ENCODE measurements at regions not wholly inside any gene's neighbourhood (a gene's known extent, or its start where the extent isn't known, plus 50 kb on each side); places are given as distances from the start of the nearest gene placed in this dataset.
A peak's percentile ranks its signal among the peaks of the same experiment; 100 is the strongest.

- ATAC-seq (ENCODE audit: low FRiP score), result no peak
- intact Hi-C loops (cut with DNase I), result no loop called here
- H3K27ac ChIP-seq (ENCODE audit: low read depth in 1 of 2, low read length in 2 of 2), result no peak overlapping the region
- no peaks in the 10 kb centered on the region for H3K4me1 ChIP-seq (ENCODE audit: control insufficient read depth in 1 of 2, insufficient read depth in 2 of 2, low read length in 2 of 2)
- WGBS, 2 donors, result 79 to 85% methylated on average over 6 of the region's 6 CpGs
- DNase-seq, result no peak
- H3K36me3 ChIP-seq (ENCODE audit: control insufficient read depth in 1 of 2, insufficient read depth in 2 of 2, low read length in 1 of 2), result no peaks in the 10 kb centered on the region
- H3K27me3 ChIP-seq (ENCODE audit: control insufficient read depth in 1 of 2, insufficient read depth in 2 of 2, low read length in 1 of 2), result no peaks in the 10 kb centered on the region
- H3K9me3 ChIP-seq (ENCODE audit: control insufficient read depth, low read length), result peaks cover 2% of the 10 kb centered on the region
- no peak overlapping the region for H3K4me3 ChIP-seq (ENCODE audit: low read length in 2 of 2)
Measured at GRCh38 chr10:123424537-123424936, 241.6 kb upstream of the GPR26 start.

- ATAC-seq (ENCODE audit: low FRiP score) (no peak), DNase-seq (no peak)
- H3K27ac ChIP-seq (ENCODE audit: low read depth in 1 of 2, low read length in 2 of 2), result no peak overlapping the region
- no peaks in the 10 kb centered on the region for H3K4me1 ChIP-seq (ENCODE audit: control insufficient read depth in 1 of 2, insufficient read depth in 2 of 2, low read length in 2 of 2)
- H3K4me3 ChIP-seq (ENCODE audit: low read length in 2 of 2), result no peak overlapping the region
- H3K9me3 ChIP-seq (ENCODE audit: control insufficient read depth, low read length), result peaks cover 2% of the 10 kb centered on the region
- no peaks in the 10 kb centered on the region for H3K27me3 ChIP-seq (ENCODE audit: control insufficient read depth in 1 of 2, insufficient read depth in 2 of 2, low read length in 1 of 2)
- intact Hi-C loops (cut with DNase I), result no loop called here
- WGBS, 2 donors, result 52 to 57% methylated on average over 6 of the region's 6 CpGs
- no peaks in the 10 kb centered on the region for H3K36me3 ChIP-seq (ENCODE audit: control insufficient read depth in 1 of 2, insufficient read depth in 2 of 2, low read length in 1 of 2)
Measured at GRCh38 chr10:123425680-123426079, 240.5 kb upstream of the GPR26 start.

GRCh38 chr10:123427165-123427786, 238.9 kb upstream of the GPR26 start:
- intact Hi-C loops (cut with DNase I), result no loop called here
- Histone ChIP-seq H3K27ac (ENCODE audit: low read depth in 1 of 2, low read length in 2 of 2) (no peak overlapping the region), H3K4me1 (ENCODE audit: control insufficient read depth in 1 of 2, insufficient read depth in 2 of 2, low read length in 2 of 2) (no peaks in the 10 kb centered on the region), H3K27me3 (ENCODE audit: control insufficient read depth in 1 of 2, insufficient read depth in 2 of 2, low read length in 1 of 2) (no peaks in the 10 kb centered on the region), H3K4me3 (ENCODE audit: low read length in 2 of 2) (no peak overlapping the region), H3K9me3 (ENCODE audit: control insufficient read depth, low read length) (peaks cover 2% of the 10 kb centered on the region), H3K36me3 (ENCODE audit: control insufficient read depth in 1 of 2, insufficient read depth in 2 of 2, low read length in 1 of 2) (no peaks in the 10 kb centered on the region)
- WGBS, 2 donors, result 68 to 72% methylated on average over 14 of the region's 14 CpGs
- no peak for ATAC-seq (ENCODE audit: low FRiP score)
- peak in 1 of 2 donors; percentile 50 for DNase-seq

GRCh38 chr10:123428391-123428790, 237.8 kb upstream of the GPR26 start:
- H3K27ac ChIP-seq (ENCODE audit: low read depth in 1 of 2, low read length in 2 of 2), result no peak overlapping the region
- no peak for ATAC-seq (ENCODE audit: low FRiP score)
- intact Hi-C loops (cut with DNase I), result no loop called here
- no peak for DNase-seq
- H3K9me3 ChIP-seq (ENCODE audit: control insufficient read depth, low read length), result peaks cover 1% of the 10 kb centered on the region
- H3K4me3 ChIP-seq (ENCODE audit: low read length in 2 of 2), result no peak overlapping the region
- H3K27me3 ChIP-seq (ENCODE audit: control insufficient read depth in 1 of 2, insufficient read depth in 2 of 2, low read length in 1 of 2), result no peaks in the 10 kb centered on the region
- H3K4me1 ChIP-seq (ENCODE audit: control insufficient read depth in 1 of 2, insufficient read depth in 2 of 2, low read length in 2 of 2), result no peaks in the 10 kb centered on the region
- no peaks in the 10 kb centered on the region for H3K36me3 ChIP-seq (ENCODE audit: control insufficient read depth in 1 of 2, insufficient read depth in 2 of 2, low read length in 1 of 2)
- WGBS, 2 donors, result 28% methylated on average over 11 of the region's 11 CpGs

- Histone ChIP-seq H3K27ac (ENCODE audit: low read depth in 1 of 2, low read length in 2 of 2) (no peak overlapping the region), H3K4me3 (ENCODE audit: low read length in 2 of 2) (no peak overlapping the region), H3K4me1 (ENCODE audit: control insufficient read depth in 1 of 2, insufficient read depth in 2 of 2, low read length in 2 of 2) (no peaks in the 10 kb centered on the region), H3K9me3 (ENCODE audit: control insufficient read depth, low read length) (no peaks in the 10 kb centered on the region), H3K36me3 (ENCODE audit: control insufficient read depth in 1 of 2, insufficient read depth in 2 of 2, low read length in 1 of 2) (no peaks in the 10 kb centered on the region), H3K27me3 (ENCODE audit: control insufficient read depth in 1 of 2, insufficient read depth in 2 of 2, low read length in 1 of 2) (no peaks in the 10 kb centered on the region)
- no peak for DNase-seq
- 25 to 30% methylated on average over 14 of the region's 14 CpGs for WGBS, 2 donors
- ATAC-seq (ENCODE audit: low FRiP score), result no peak
- intact Hi-C loops (cut with DNase I), result no loop called here
Measured at GRCh38 chr10:123429706-123430221, 236.4 kb upstream of the GPR26 start.

GRCh38 chr10:123433539-123433938, 232.6 kb upstream of the GPR26 start:
- no peak for ATAC-seq (ENCODE audit: low FRiP score)
- Histone ChIP-seq H3K4me1 (ENCODE audit: control insufficient read depth in 1 of 2, insufficient read depth in 2 of 2, low read length in 2 of 2) (no peaks in the 10 kb centered on the region), H3K9me3 (ENCODE audit: control insufficient read depth, low read length) (no peaks in the 10 kb centered on the region), H3K27me3 (ENCODE audit: control insufficient read depth in 1 of 2, insufficient read depth in 2 of 2, low read length in 1 of 2) (no peaks in the 10 kb centered on the region), H3K36me3 (ENCODE audit: control insufficient read depth in 1 of 2, insufficient read depth in 2 of 2, low read length in 1 of 2) (no peaks in the 10 kb centered on the region), H3K4me3 (ENCODE audit: low read length in 2 of 2) (no peak overlapping the region), H3K27ac (ENCODE audit: low read depth in 1 of 2, low read length in 2 of 2) (no peak overlapping the region)
- intact Hi-C loops (cut with DNase I), result no loop called here
- no peak for DNase-seq
- WGBS, 2 donors, result 78 to 80% methylated on average over 6 of the region's 6 CpGs

GRCh38 chr10:123434435-123435039, 231.6 kb upstream of the GPR26 start:
- ATAC-seq (ENCODE audit: low FRiP score), result no peak
- no peaks in the 10 kb centered on the region for H3K4me1 ChIP-seq (ENCODE audit: control insufficient read depth in 1 of 2, insufficient read depth in 2 of 2, low read length in 2 of 2)
- H3K27me3 ChIP-seq (ENCODE audit: control insufficient read depth in 1 of 2, insufficient read depth in 2 of 2, low read length in 1 of 2), result no peaks in the 10 kb centered on the region
- WGBS, 2 donors, result 81 to 83% methylated on average over 15 of the region's 15 CpGs
- no peaks in the 10 kb centered on the region for H3K36me3 ChIP-seq (ENCODE audit: control insufficient read depth in 1 of 2, insufficient read depth in 2 of 2, low read length in 1 of 2)
- no peaks in the 10 kb centered on the region for H3K9me3 ChIP-seq (ENCODE audit: control insufficient read depth, low read length)
- DNase-seq, result no peak
- H3K4me3 ChIP-seq (ENCODE audit: low read length in 2 of 2), result no peak overlapping the region
- H3K27ac ChIP-seq (ENCODE audit: low read depth in 1 of 2, low read length in 2 of 2), result no peak overlapping the region
- intact Hi-C loops (cut with DNase I), result no loop called here

GRCh38 chr10:123442901-123443300, 223.3 kb upstream of the GPR26 start:
- H3K27ac ChIP-seq (ENCODE audit: low read depth in 1 of 2, low read length in 2 of 2), result no peak overlapping the region
- H3K4me3 ChIP-seq (ENCODE audit: low read length in 2 of 2), result no peak overlapping the region
- no peaks in the 10 kb centered on the region for H3K27me3 ChIP-seq (ENCODE audit: control insufficient read depth in 1 of 2, insufficient read depth in 2 of 2, low read length in 1 of 2)
- no peak for DNase-seq
- no peak for ATAC-seq (ENCODE audit: low FRiP score)
- no peaks in the 10 kb centered on the region for H3K4me1 ChIP-seq (ENCODE audit: control insufficient read depth in 1 of 2, insufficient read depth in 2 of 2, low read length in 2 of 2)
- no peaks in the 10 kb centered on the region for H3K36me3 ChIP-seq (ENCODE audit: control insufficient read depth in 1 of 2, insufficient read depth in 2 of 2, low read length in 1 of 2)
- intact Hi-C loops (cut with DNase I), result no loop called here
- 78 to 81% methylated on average over 4 of the region's 4 CpGs for WGBS, 2 donors
- H3K9me3 ChIP-seq (ENCODE audit: control insufficient read depth, low read length), result peaks cover 3% of the 10 kb centered on the region

GRCh38 chr10:123443924-123444323, 222.2 kb upstream of the GPR26 start:
- intact Hi-C loops (cut with DNase I), result no loop called here
- no peaks in the 10 kb centered on the region for H3K4me1 ChIP-seq (ENCODE audit: control insufficient read depth in 1 of 2, insufficient read depth in 2 of 2, low read length in 2 of 2)
- peaks cover 3% of the 10 kb centered on the region for H3K9me3 ChIP-seq (ENCODE audit: control insufficient read depth, low read length)
- no peak overlapping the region for H3K27ac ChIP-seq (ENCODE audit: low read depth in 1 of 2, low read length in 2 of 2)
- no peak for DNase-seq
- no peak for ATAC-seq (ENCODE audit: low FRiP score)
- H3K4me3 ChIP-seq (ENCODE audit: low read length in 2 of 2), result no peak overlapping the region
- H3K36me3 ChIP-seq (ENCODE audit: control insufficient read depth in 1 of 2, insufficient read depth in 2 of 2, low read length in 1 of 2), result no peaks in the 10 kb centered on the region
- no peaks in the 10 kb centered on the region for H3K27me3 ChIP-seq (ENCODE audit: control insufficient read depth in 1 of 2, insufficient read depth in 2 of 2, low read length in 1 of 2)
